Astrocyte (in vitro differentiated cells and primary cell): ENCODE measurements at regions not wholly inside any gene's neighbourhood (a gene's known extent, or its start where the extent isn't known, plus 50 kb on each side); places are given as distances from the start of the nearest gene placed in this dataset.

Experiments
- EZH2 ChIP-seq: IDR thresholded peaks from 2 replicates; pipeline ENCODE4 v1.6.1; 2012; ENCODE audit warnings: mild to moderate bottlenecking, low read length, inconsistent platforms; ENCODE audit not compliant: insufficient read depth
- TF ChIP-seq, protein P1 (sequence below): IDR thresholded peaks from 2 replicates; pipeline ENCODE4 v1.5.1; 2011; ENCODE audit warnings: low read depth, mild to moderate bottlenecking, inconsistent platforms, low read length, moderate library complexity; ENCODE audit not compliant: insufficient read depth

DNA sequence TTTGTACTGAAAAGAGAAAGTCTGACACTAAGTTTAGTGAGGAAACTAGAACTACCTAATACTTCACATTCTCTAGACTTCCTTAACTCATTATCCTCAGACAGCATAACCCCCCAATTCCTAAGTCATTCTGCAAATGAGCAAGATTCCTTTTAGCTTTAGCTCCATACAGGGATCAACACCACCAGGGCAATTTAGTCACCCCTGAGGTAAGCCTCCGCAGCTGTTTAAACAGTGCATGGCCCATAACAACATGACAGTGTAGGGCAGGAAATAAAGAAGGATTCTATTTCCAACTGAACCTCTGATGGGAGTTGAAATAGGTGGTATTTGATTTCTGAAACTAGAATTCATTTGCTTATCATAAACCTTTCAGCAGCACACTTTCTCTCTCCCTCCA is 112.8 kb upstream of the DKK2 start:
- TF ChIP-seq, protein P1, sequence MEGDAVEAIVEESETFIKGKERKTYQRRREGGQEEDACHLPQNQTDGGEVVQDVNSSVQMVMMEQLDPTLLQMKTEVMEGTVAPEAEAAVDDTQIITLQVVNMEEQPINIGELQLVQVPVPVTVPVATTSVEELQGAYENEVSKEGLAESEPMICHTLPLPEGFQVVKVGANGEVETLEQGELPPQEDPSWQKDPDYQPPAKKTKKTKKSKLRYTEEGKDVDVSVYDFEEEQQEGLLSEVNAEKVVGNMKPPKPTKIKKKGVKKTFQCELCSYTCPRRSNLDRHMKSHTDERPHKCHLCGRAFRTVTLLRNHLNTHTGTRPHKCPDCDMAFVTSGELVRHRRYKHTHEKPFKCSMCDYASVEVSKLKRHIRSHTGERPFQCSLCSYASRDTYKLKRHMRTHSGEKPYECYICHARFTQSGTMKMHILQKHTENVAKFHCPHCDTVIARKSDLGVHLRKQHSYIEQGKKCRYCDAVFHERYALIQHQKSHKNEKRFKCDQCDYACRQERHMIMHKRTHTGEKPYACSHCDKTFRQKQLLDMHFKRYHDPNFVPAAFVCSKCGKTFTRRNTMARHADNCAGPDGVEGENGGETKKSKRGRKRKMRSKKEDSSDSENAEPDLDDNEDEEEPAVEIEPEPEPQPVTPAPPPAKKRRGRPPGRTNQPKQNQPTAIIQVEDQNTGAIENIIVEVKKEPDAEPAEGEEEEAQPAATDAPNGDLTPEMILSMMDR: no peak
- no peak for TF ChIP-seq EZH2
